Tibial nerve (tissue), 4 donors: ENCODE measurements at regions not wholly inside any gene's neighbourhood (a gene's known extent, or its start where the extent isn't known, plus 50 kb on each side); places are given as distances from the start of the nearest gene placed in this dataset.

Source experiments
- DNase-seq, 2 donors: peaks; one replicate each; pipeline ENCODE4 v3.0.0-alpha.2; 2019; ENCODE audit warnings: low spot score in 2 of 2
- H3K27ac ChIP-seq, 4 donors: fragments of 200-600 bp; sonication (generic) in 3 of 4; one replicate each; pipeline ENCODE4 v1.5.1; 2017 to 2019; ENCODE audit warnings: mild to moderate bottlenecking in 1 of 4
- H3K27me3 ChIP-seq, 2 donors: fragments of 200-600 bp; sonication (generic) in 1 of 2; one replicate each; pipeline versions ENCODE4 v1.5.1 to v1.6.0; 2017 to 2019
- H3K36me3 ChIP-seq, 3 donors: fragments of 200-600 bp; sonication (generic); one replicate each; pipeline ENCODE4 v1.5.1; 2018 to 2019
- H3K4me1 ChIP-seq, 4 donors: fragments of 200-600 bp; sonication (generic) in 3 of 4; one replicate each; pipeline ENCODE4 v1.5.1; 2017 to 2019
- H3K4me3 ChIP-seq, 4 donors: fragments of 200-600 bp; sonication (generic) in 3 of 4; one replicate each; pipeline ENCODE4 v1.5.1; 2017 to 2019; ENCODE audit warnings: mild to moderate bottlenecking in 1 of 4, moderate library complexity in 1 of 4
- H3K9me3 ChIP-seq, 4 donors: fragments of 200-600 bp; sonication (generic) in 3 of 4; one replicate each; pipeline ENCODE4 v1.5.1; 2017 to 2019
- CTCF ChIP-seq, 5 experiments: fragments of 200-600 bp in 3 of 5; fragments of 450-650 bp in 2 of 5; sonication (generic) in 3 of 5; IDR thresholded peaks; one replicate each; pipeline ENCODE4 v1.5.1; 2016 to 2019; ENCODE audit warnings: antibody characterized with exemption in 5 of 5, mild to moderate bottlenecking in 3 of 5, moderate library complexity in 2 of 5
- EP300 ChIP-seq, 2 donors: sonication (generic); formaldehyde crosslinking; IDR thresholded peaks; one replicate each; pipeline ENCODE4 v1.6.1; 2017; ENCODE audit warnings: antibody characterized with exemption in 2 of 2, mild to moderate bottlenecking in 1 of 2
- POLR2A ChIP-seq, 2 donors: fragments of 450-650 bp; IDR thresholded peaks; one replicate each; pipeline ENCODE4 v1.6.1; 2017; ENCODE audit warnings: antibody characterized with exemption in 2 of 2, mild to moderate bottlenecking in 2 of 2, moderate library complexity in 2 of 2
- WGBS, 2 donors: methylation state at CpG; one replicate each; pipeline ENCODE4 v1.1.5; 2018; 5-methylcytosine and 5-hydroxymethylcytosine counted together

- WGBS, 2 donors = 47 to 54% methylated on average over 5 of the region's 5 CpGs
- Histone ChIP-seq H3K27me3 (no peaks in the 10 kb centered on the region), H3K36me3 (no peaks in the 10 kb centered on the region), H3K4me3 (no peak overlapping the region), H3K27ac (no peak overlapping the region), H3K4me1 (peaks cover 0 to 3% (median 0%) of the 10 kb centered on the region in 4 donors), H3K9me3 (no peaks in the 10 kb centered on the region)
- TF ChIP-seq POLR2A (IDR thresholded peaks at IDR 0.05) (no peak), CTCF (IDR thresholded peaks at IDR 0.05) (no peak), EP300 (IDR thresholded peaks at IDR 0.05) (no peak)
- no peak for DNase-seq
Observed at GRCh38 chr18:63071701-63072141, 247.8 kb downstream of the BCL2 start.

GRCh38 chr18:63070767-63071502 lies 248.6 kb downstream of the BCL2 start:
- H3K36me3 ChIP-seq = no peaks in the 10 kb centered on the region
- TF ChIP-seq EP300 (IDR thresholded peaks at IDR 0.05) = no peak
- TF ChIP-seq POLR2A (IDR thresholded peaks at IDR 0.05) = no peak
- no peak for TF ChIP-seq CTCF (IDR thresholded peaks at IDR 0.05)
- H3K4me1 ChIP-seq = peaks cover 0 to 3% (median 0%) of the 10 kb centered on the region in 4 donors
- H3K27ac ChIP-seq = no peak overlapping the region
- H3K4me3 ChIP-seq = no peak overlapping the region
- 66 to 78% methylated on average over 8 of the region's 8 CpGs for WGBS, 2 donors
- no peaks in the 10 kb centered on the region for H3K27me3 ChIP-seq
- no peaks in the 10 kb centered on the region for H3K9me3 ChIP-seq
- DNase-seq = no peak

- H3K27me3 ChIP-seq = no peaks in the 10 kb centered on the region
- TF ChIP-seq CTCF (IDR thresholded peaks at IDR 0.05) (no peak), EP300 (IDR thresholded peaks at IDR 0.05) (no peak), POLR2A (IDR thresholded peaks at IDR 0.05) (no peak)
- H3K36me3 ChIP-seq = no peaks in the 10 kb centered on the region
- WGBS, 2 donors = 85 to 92% methylated on average over 3 of the region's 3 CpGs
- H3K4me1 ChIP-seq = no peaks in the 10 kb centered on the region
- no peak overlapping the region for H3K4me3 ChIP-seq
- DNase-seq = no peak
- H3K27ac ChIP-seq = no peak overlapping the region
- H3K9me3 ChIP-seq = no peaks in the 10 kb centered on the region
Observed at GRCh38 chr18:63069496-63069895, 250.1 kb downstream of the BCL2 start.

GRCh38 chr18:63067939-63068338 lies 251.6 kb downstream of the BCL2 start:
- Histone ChIP-seq H3K4me1 (no peaks in the 10 kb centered on the region), H3K4me3 (no peak overlapping the region), H3K36me3 (no peaks in the 10 kb centered on the region), H3K27ac (no peak overlapping the region), H3K27me3 (no peaks in the 10 kb centered on the region), H3K9me3 (no peaks in the 10 kb centered on the region)
- DNase-seq = no peak
- WGBS, 2 donors = 86 to 95% methylated on average over 2 of the region's 2 CpGs
- TF ChIP-seq EP300 (IDR thresholded peaks at IDR 0.05) (no peak), POLR2A (IDR thresholded peaks at IDR 0.05) (no peak), CTCF (IDR thresholded peaks at IDR 0.05) (no peak)

GRCh38 chr18:63065172-63065571 lies 254.4 kb downstream of the BCL2 start:
- H3K9me3 ChIP-seq = no peaks in the 10 kb centered on the region
- H3K27ac ChIP-seq = no peak overlapping the region
- DNase-seq = no peak
- no peaks in the 10 kb centered on the region for H3K27me3 ChIP-seq
- no peak for TF ChIP-seq EP300 (IDR thresholded peaks at IDR 0.05)
- no peak for TF ChIP-seq CTCF (IDR thresholded peaks at IDR 0.05)
- no peak for TF ChIP-seq POLR2A (IDR thresholded peaks at IDR 0.05)
- H3K36me3 ChIP-seq = no peaks in the 10 kb centered on the region
- no peaks in the 10 kb centered on the region for H3K4me1 ChIP-seq
- no peak overlapping the region for H3K4me3 ChIP-seq
- 75 to 87% methylated on average over 10 of the region's 10 CpGs for WGBS, 2 donors
